ENCODE measurements at regions not wholly inside any gene's neighbourhood (a gene's known extent, or its start where the extent isn't known, plus 50 kb on each side); places are given as distances from the start of the nearest gene placed in this dataset.
"Not testable (repeated sequence)": the region's sequence is repeated elsewhere in the genome, so short reads cannot be mapped to it uniquely, and the experiment has no call there.

DNA sequence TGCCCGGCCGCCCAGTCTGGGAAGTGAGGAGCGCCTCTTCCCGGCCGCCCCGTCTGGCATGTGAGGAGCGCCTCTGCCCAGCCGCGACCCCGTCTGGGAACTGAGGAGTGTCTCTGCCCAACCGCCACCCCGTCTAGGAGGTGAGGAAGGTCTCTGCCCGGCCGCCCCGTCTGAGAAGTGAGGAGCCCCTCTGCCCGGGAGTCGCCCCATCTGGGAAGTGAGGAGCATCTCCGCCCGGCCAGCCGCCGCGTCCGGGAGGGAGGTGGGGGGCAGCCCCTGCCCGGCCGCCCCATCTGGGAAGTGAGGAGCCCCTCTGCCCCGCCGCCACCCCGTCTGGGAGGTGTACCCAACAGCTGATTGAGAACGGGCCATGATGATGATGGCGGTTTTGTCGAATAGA is 109.6 kb upstream of the SLITRK5 start:
- H3K4me1 ChIP-seq (ENCODE audit: control insufficient read depth, insufficient read depth, low read length); DNase-seq; H3K36me3 ChIP-seq (ENCODE audit: control insufficient read depth, insufficient read depth, low read length); H3K4me3 ChIP-seq (ENCODE audit: low read length); H3K27ac ChIP-seq (ENCODE audit: low read length); H3K27me3 ChIP-seq (ENCODE audit: control insufficient read depth, insufficient read depth, low read length); H3K9me3 ChIP-seq (replicated peaks; ENCODE audit: control insufficient read depth, low read depth, low read length): not testable (repeated sequence)
- WGBS (ENCODE audit: insufficient coverage), result 93% methylated on average over 31 of the region's 31 CpGs

DNA sequence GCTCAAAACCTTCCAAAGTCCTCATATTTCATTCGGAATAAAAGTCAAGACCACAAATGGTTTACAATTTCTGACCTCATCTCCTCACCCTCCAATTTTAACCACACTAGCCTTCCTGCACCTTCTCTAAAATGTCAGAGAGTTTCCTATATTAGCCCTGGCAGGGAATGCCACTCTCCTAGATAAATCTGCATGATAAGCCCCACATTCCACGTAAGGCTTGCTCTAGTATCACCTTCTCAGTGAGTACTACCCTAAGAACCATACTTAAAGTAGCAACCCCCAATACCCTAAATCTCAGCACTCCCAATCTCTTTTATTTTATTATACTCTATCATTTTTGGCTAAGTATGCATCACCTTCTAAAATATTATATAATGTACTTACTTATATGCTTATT is 100.5 kb upstream of the SLITRK5 start:
- no peak overlapping the region for H3K4me3 ChIP-seq (ENCODE audit: low read length)
- H3K27me3 ChIP-seq (ENCODE audit: control insufficient read depth, insufficient read depth, low read length), result no peaks in the 10 kb centered on the region
- H3K27ac ChIP-seq (ENCODE audit: low read length), result no peak overlapping the region
- DNase-seq, result no peak
- 86% methylated on average over 1 of the region's 2 CpGs for WGBS (ENCODE audit: insufficient coverage)
- no peaks in the 10 kb centered on the region for H3K4me1 ChIP-seq (ENCODE audit: control insufficient read depth, insufficient read depth, low read length)
- no peaks in the 10 kb centered on the region for H3K36me3 ChIP-seq (ENCODE audit: control insufficient read depth, insufficient read depth, low read length)
- no peaks in the 10 kb centered on the region for H3K9me3 ChIP-seq (replicated peaks; ENCODE audit: control insufficient read depth, low read depth, low read length)

DNA sequence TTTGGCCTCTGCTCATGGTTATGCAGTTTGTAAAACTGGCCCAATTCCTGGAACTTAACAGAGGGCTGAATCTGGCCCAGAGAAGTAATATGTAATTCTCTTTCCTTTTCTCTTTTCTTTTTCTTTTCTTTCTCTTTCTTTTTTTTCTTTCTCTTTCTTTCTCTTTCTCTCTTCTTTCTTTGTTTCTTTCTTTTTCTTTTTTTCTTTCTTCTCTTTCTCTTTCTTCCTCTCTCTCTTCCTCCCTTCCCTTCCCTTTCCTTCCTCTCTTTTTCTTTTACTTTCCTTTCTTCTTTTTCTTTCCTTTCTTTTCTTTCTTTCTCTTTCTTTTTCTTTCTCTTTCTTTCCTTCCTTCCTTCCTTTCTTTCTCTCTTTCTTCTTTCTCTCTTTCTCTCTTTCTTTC is 88.8 kb upstream of the SLITRK5 start:
- Histone ChIP-seq H3K27ac (ENCODE audit: low read length) (no peak overlapping the region), H3K9me3 (replicated peaks; ENCODE audit: control insufficient read depth, low read depth, low read length) (no peaks in the 10 kb centered on the region), H3K36me3 (ENCODE audit: control insufficient read depth, insufficient read depth, low read length) (no peaks in the 10 kb centered on the region), H3K27me3 (ENCODE audit: control insufficient read depth, insufficient read depth, low read length) (no peaks in the 10 kb centered on the region), H3K4me3 (ENCODE audit: low read length) (no peak overlapping the region), H3K4me1 (ENCODE audit: control insufficient read depth, insufficient read depth, low read length) (no peaks in the 10 kb centered on the region)
- DNase-seq, result no peak

DNA sequence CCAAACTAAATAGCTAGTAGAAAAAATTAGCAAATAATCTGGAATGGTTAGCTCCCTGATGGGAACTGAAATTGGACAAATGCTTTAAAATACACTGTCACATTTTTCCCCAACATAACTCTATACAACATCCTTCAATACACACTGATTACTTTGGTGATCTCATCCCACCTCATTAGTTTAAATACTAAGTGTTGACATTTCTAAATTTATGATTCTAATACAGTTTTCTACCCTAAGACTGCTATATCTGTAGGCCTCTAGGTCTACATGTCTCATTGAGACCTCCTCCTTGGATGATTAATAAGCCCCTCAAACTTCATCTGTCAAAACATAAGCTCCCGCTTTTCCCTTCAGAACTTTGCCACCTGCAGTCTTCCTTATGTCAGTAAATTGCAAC is 80.7 kb upstream of the SLITRK5 start:
- Histone ChIP-seq H3K27ac (ENCODE audit: low read length) (no peak overlapping the region), H3K27me3 (ENCODE audit: control insufficient read depth, insufficient read depth, low read length) (no peaks in the 10 kb centered on the region), H3K4me1 (ENCODE audit: control insufficient read depth, insufficient read depth, low read length) (no peaks in the 10 kb centered on the region), H3K4me3 (ENCODE audit: low read length) (no peak overlapping the region), H3K36me3 (ENCODE audit: control insufficient read depth, insufficient read depth, low read length) (no peaks in the 10 kb centered on the region), H3K9me3 (replicated peaks; ENCODE audit: control insufficient read depth, low read depth, low read length) (no peaks in the 10 kb centered on the region)
- DNase-seq, result no peak
- no CpG with 5 or more reads among the region's 1 CpG for WGBS (ENCODE audit: insufficient coverage)

DNA sequence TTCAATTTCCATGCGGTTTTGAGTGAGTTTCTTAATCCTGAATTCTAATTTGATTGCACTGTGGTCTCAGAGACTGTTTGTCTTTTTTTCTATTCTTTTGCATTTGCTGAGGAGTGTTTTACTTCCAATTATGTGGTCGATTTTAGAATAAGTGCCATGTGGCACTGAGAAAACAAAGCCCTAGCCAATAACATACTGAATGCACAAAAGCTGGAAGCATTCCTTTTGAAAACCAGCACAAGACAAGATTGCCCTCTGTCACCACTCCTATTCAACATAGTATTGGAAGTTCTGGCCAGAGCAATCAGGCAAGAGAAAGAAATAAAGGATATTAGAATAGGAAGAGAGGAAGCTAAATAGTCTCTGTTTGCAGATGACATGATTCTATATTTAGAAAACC is 66.7 kb upstream of the SLITRK5 start:
- not testable (repeated sequence) for H3K27ac ChIP-seq (ENCODE audit: low read length); H3K4me1 ChIP-seq (ENCODE audit: control insufficient read depth, insufficient read depth, low read length); H3K36me3 ChIP-seq (ENCODE audit: control insufficient read depth, insufficient read depth, low read length); H3K4me3 ChIP-seq (ENCODE audit: low read length); H3K9me3 ChIP-seq (replicated peaks; ENCODE audit: control insufficient read depth, low read depth, low read length); DNase-seq; H3K27me3 ChIP-seq (ENCODE audit: control insufficient read depth, insufficient read depth, low read length)
- no CpG with 5 or more reads among the region's 2 CpGs for WGBS (ENCODE audit: insufficient coverage)

DNA sequence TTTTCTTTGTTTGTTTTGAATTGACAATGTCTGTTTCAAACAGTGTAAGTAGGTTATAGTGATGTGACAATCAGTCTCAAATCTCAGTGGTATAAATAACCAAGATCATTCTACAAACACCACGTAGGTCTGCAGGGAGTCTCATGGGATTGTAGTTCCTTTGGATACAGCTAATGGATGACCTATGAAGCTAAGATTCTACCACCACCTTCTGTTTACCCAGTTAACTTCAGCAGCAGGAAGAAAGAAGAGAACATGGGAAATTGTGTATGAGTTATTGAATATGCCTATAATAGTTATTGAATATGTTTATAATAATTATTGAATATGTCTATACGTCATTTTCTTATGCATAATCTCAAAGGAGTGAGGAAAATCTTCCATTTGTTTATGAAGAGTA is 63.9 kb upstream of the SLITRK5 start:
- no peak overlapping the region for H3K4me3 ChIP-seq (ENCODE audit: low read length)
- no peaks in the 10 kb centered on the region for H3K36me3 ChIP-seq (ENCODE audit: control insufficient read depth, insufficient read depth, low read length)
- no peaks in the 10 kb centered on the region for H3K27me3 ChIP-seq (ENCODE audit: control insufficient read depth, insufficient read depth, low read length)
- H3K27ac ChIP-seq (ENCODE audit: low read length), result no peak overlapping the region
- DNase-seq, result no peak
- no peaks in the 10 kb centered on the region for H3K9me3 ChIP-seq (replicated peaks; ENCODE audit: control insufficient read depth, low read depth, low read length)
- H3K4me1 ChIP-seq (ENCODE audit: control insufficient read depth, insufficient read depth, low read length), result no peaks in the 10 kb centered on the region
- WGBS (ENCODE audit: insufficient coverage), result no CpG with 5 or more reads among the region's 2 CpGs

DNA sequence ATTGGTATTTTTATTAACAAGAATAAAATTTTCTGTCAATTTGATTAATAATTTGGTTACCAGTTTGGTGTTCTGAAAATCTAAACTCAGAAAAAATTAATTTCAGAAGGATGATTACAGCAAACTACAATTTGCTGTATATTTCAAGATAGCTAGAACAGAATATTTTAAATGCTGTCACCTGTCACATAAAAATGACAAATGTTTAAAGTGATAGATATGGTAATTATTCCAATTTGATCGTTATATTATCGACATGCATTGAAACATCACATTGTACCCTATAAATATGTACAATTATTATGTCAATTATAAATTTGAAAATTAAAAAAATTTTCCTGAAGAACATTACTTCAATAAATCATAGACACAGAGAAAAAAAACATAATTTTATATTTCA is 56.9 kb upstream of the SLITRK5 start:
- Histone ChIP-seq H3K9me3 (replicated peaks; ENCODE audit: control insufficient read depth, low read depth, low read length) (no peaks in the 10 kb centered on the region), H3K27ac (ENCODE audit: low read length) (no peak overlapping the region), H3K4me1 (ENCODE audit: control insufficient read depth, insufficient read depth, low read length) (no peaks in the 10 kb centered on the region), H3K4me3 (ENCODE audit: low read length) (no peak overlapping the region), H3K27me3 (ENCODE audit: control insufficient read depth, insufficient read depth, low read length) (no peaks in the 10 kb centered on the region), H3K36me3 (ENCODE audit: control insufficient read depth, insufficient read depth, low read length) (no peaks in the 10 kb centered on the region)
- WGBS (ENCODE audit: insufficient coverage), result no CpG with 5 or more reads among the region's 2 CpGs
- DNase-seq, result no peak
